ENCODE measurements at regions not wholly inside any gene's neighbourhood (a gene's known extent, or its start where the extent isn't known, plus 50 kb on each side); places are given as distances from the start of the nearest gene placed in this dataset.

- TF ChIP-seq CTCF (conservative IDR thresholded peaks at IDR 0.05; ENCODE audit: low read depth, low read length): no peak
- H3K4me3 ChIP-seq (ENCODE audit: low read length): no peak overlapping the region
- no peak for DNase-seq (ENCODE audit: low read depth)
Observed at GRCh38 chr5:66542711-66543110, 53.5 kb upstream of the MAST4 start.

Measured in retinal pigment epithelial cell (primary cell).